Keratinocyte (primary cell): ENCODE measurements at regions not wholly inside any gene's neighbourhood (a gene's known extent, or its start where the extent isn't known, plus 50 kb on each side); places are given as distances from the start of the nearest gene placed in this dataset.

Experiments used
- DNase-seq: peaks from one replicate; pipeline ENCODE4 v3.0.0-alpha.2; 2011; ENCODE audit warnings: low read depth, missing footprints, low spot score
- FAIRE-seq: peaks from 2 replicates; lab custom pipeline; 2011; peaks lifted over from hg19 to GRCh38; lab: Jason Lieb, UNC
- H2AFZ ChIP-seq: 2 replicates; pipeline ENCODE4 v1.6.0; 2012; ENCODE audit warnings: low read length, control low read depth, inconsistent platforms; ENCODE audit not compliant: control insufficient read depth
- H3K27ac ChIP-seq: 2 replicates; pipeline ENCODE4 v1.5.1; 2011; ENCODE audit warnings: low read length; ENCODE audit not compliant: control insufficient read depth, insufficient read depth
- H3K27me3 ChIP-seq: 3 replicates; pipeline ENCODE4 v1.6.0; 2011; ENCODE audit warnings: low read length; ENCODE audit not compliant: control insufficient read depth, insufficient read depth; ENCODE audit errors: extremely low read depth
- H3K36me3 ChIP-seq, 2 experiments: 2 replicates in 1 of 2; 3 replicates in 1 of 2; pipeline ENCODE4 v1.5.1; 2011; ENCODE audit warnings: low read length in 2 of 2, mild to moderate bottlenecking in 1 of 2; ENCODE audit not compliant: control insufficient read depth in 2 of 2, insufficient read depth in 2 of 2; ENCODE audit errors: extremely low read depth in 1 of 2
- H3K4me1 ChIP-seq: 3 replicates; pipeline ENCODE4 v1.5.1; 2011; ENCODE audit warnings: low read length; ENCODE audit not compliant: control insufficient read depth, insufficient read depth; ENCODE audit errors: extremely low read depth
- H3K4me2 ChIP-seq: 3 replicates; pipeline ENCODE4 v1.6.0; 2011; ENCODE audit warnings: low read depth, low read length; ENCODE audit not compliant: control insufficient read depth, insufficient read depth; ENCODE audit errors: extremely low read depth
- H3K4me3 ChIP-seq, 3 experiments: fragments of 200-600 bp in 1 of 3; sonication (generic) in 1 of 3; 2 replicates in 2 of 3; 3 replicates in 1 of 3; pipeline ENCODE4 v1.5.1; 2011 to 2016; ENCODE audit warnings: low read length in 3 of 3, mild to moderate bottlenecking in 3 of 3, control low read depth in 2 of 3, inconsistent platforms in 1 of 3, low read depth in 1 of 3, mixed read lengths in 1 of 3, mixed run types in 1 of 3, moderate library complexity in 1 of 3; ENCODE audit not compliant: control insufficient read depth in 2 of 3, insufficient read depth in 2 of 3; ENCODE audit errors: extremely low read depth in 1 of 3
- H3K79me2 ChIP-seq: 2 replicates; pipeline ENCODE4 v1.6.0; 2012; ENCODE audit warnings: low read length; ENCODE audit not compliant: control insufficient read depth, insufficient read depth
- H3K9ac ChIP-seq: 3 replicates; pipeline ENCODE4 v1.6.0; 2011; ENCODE audit warnings: low read length; ENCODE audit not compliant: control insufficient read depth, insufficient read depth; ENCODE audit errors: extremely low read depth
- H3K9me1 ChIP-seq: 3 replicates; pipeline ENCODE4 v1.6.0; 2011; ENCODE audit warnings: low read length; ENCODE audit not compliant: control insufficient read depth, insufficient read depth; ENCODE audit errors: extremely low read depth
- H3K9me3 ChIP-seq: 2 replicates; pipeline ENCODE4 v1.5.1; 2012; ENCODE audit warnings: low read depth, low read length; ENCODE audit not compliant: control insufficient read depth
- H4K20me1 ChIP-seq: 3 replicates; pipeline ENCODE4 v1.6.0; 2011; ENCODE audit warnings: low read length; ENCODE audit not compliant: control insufficient read depth, insufficient read depth; ENCODE audit errors: extremely low read depth
- EZH2 ChIP-seq: IDR thresholded peaks from one replicate; pipeline ENCODE4 v1.6.1; 2012; ENCODE audit warnings: inconsistent platforms, mild to moderate bottlenecking, low read length, moderate library complexity
- dilution Hi-C: fragments of 300-500 bp; cut with MboI; formaldehyde crosslinking; loops from one replicate; pipeline ENCODE4 v1.7.0; 2020; ENCODE audit warnings: low sequenced_read_pairs; ENCODE audit not compliant: extremely low pct_ligation_motif_present
- TF ChIP-seq, protein P1 (sequence below), 3 experiments: IDR thresholded peaks in 1 of 3; conservative IDR thresholded peaks in 1 of 3; optimal IDR thresholded peaks in 1 of 3; 2 replicates in 2 of 3; 3 replicates in 1 of 3; pipeline versions ENCODE3 to v1.5.1; 2011; ENCODE audit warnings: low read length in 3 of 3, mild to moderate bottlenecking in 3 of 3, moderate library complexity in 2 of 3, control low read depth in 1 of 3, inconsistent platforms in 1 of 3; ENCODE audit not compliant: insufficient read depth in 2 of 3; ENCODE audit errors: extremely low read depth in 1 of 3

DNA sequence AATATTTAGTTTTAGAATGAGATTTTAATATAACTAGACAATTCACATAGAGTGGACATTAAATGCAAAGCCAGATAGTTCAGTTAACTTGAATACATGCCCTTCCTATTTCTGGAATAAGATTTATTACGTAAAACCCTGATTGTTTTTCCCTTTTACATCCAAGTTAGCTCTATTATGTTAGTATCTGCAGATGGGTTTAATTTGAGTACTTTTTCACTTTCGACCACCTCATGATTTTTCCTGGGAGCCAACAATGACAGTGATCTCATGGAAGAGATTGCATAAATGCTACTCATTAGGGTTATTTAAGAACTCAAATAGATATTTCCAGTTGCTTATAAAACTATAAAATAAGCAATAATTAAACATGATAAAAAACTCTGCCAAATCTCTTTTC, 199.4 kb upstream of the PTGFR start:
- no peaks in the 10 kb centered on the region for H3K9me1 ChIP-seq
- no peaks in the 10 kb centered on the region for H3K79me2 ChIP-seq
- DNase-seq: no peak
- no peak overlapping the region for H3K9ac ChIP-seq
- no peak overlapping the region for H3K4me3 ChIP-seq
- H3K27me3 ChIP-seq: no peaks in the 10 kb centered on the region
- no peak for FAIRE-seq
- no peaks in the 10 kb centered on the region for H4K20me1 ChIP-seq
- dilution Hi-C loops: no loop called here
- no peak overlapping the region for H3K27ac ChIP-seq
- H3K4me2 ChIP-seq: no peak overlapping the region
- TF ChIP-seq, protein P1, sequence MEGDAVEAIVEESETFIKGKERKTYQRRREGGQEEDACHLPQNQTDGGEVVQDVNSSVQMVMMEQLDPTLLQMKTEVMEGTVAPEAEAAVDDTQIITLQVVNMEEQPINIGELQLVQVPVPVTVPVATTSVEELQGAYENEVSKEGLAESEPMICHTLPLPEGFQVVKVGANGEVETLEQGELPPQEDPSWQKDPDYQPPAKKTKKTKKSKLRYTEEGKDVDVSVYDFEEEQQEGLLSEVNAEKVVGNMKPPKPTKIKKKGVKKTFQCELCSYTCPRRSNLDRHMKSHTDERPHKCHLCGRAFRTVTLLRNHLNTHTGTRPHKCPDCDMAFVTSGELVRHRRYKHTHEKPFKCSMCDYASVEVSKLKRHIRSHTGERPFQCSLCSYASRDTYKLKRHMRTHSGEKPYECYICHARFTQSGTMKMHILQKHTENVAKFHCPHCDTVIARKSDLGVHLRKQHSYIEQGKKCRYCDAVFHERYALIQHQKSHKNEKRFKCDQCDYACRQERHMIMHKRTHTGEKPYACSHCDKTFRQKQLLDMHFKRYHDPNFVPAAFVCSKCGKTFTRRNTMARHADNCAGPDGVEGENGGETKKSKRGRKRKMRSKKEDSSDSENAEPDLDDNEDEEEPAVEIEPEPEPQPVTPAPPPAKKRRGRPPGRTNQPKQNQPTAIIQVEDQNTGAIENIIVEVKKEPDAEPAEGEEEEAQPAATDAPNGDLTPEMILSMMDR (optimal IDR thresholded peaks at IDR 0.05 in 1 of 3, IDR thresholded peaks at IDR 0.05 in 1 of 3, conservative IDR thresholded peaks at IDR 0.05 in 1 of 3; ENCODE audit: extremely low read depth in 1 of 3, insufficient read depth in 2 of 3, low read length in 3 of 3): no peak
- TF ChIP-seq EZH2: no peak
- H3K4me1 ChIP-seq: no peaks in the 10 kb centered on the region
- no peaks in the 10 kb centered on the region for H3K36me3 ChIP-seq
- no peak overlapping the region for H2AFZ ChIP-seq
- no peaks in the 10 kb centered on the region for H3K9me3 ChIP-seq

DNA sequence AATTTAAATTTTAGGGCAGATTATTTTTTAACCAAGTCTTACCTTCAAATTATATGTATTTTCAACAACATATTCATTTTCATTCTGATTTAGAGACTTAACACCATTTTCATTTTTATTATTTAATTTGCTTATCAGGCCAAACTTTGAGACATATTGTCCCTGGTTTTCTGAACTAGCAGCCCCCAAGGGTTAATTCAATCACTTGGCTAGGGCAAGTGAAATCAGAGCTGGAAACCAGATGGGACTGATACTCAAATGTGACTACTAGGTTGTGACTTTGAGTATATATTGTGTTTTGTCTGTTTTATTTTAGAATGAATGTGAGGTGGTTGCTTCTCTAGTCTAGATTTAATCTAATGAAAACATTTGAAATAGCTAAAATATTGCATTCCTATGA, 198.9 kb upstream of the PTGFR start:
- no peak for FAIRE-seq
- TF ChIP-seq, protein P1 (optimal IDR thresholded peaks at IDR 0.05 in 1 of 3, IDR thresholded peaks at IDR 0.05 in 1 of 3, conservative IDR thresholded peaks at IDR 0.05 in 1 of 3; ENCODE audit: extremely low read depth in 1 of 3, insufficient read depth in 2 of 3, low read length in 3 of 3): no peak
- no peak for TF ChIP-seq EZH2

More for the DNA sequence above, 198.9 kb upstream of the PTGFR start:
- dilution Hi-C loops: no loop called here
- Histone ChIP-seq H3K79me2 (no peaks in the 10 kb centered on the region), H3K4me1 (no peaks in the 10 kb centered on the region), H4K20me1 (no peaks in the 10 kb centered on the region), H2AFZ (no peak overlapping the region), H3K9me3 (no peaks in the 10 kb centered on the region), H3K27ac (no peak overlapping the region), H3K9me1 (no peaks in the 10 kb centered on the region), H3K4me2 (no peak overlapping the region), H3K4me3 (no peak overlapping the region), H3K9ac (no peak overlapping the region), H3K27me3 (no peaks in the 10 kb centered on the region), H3K36me3 (no peaks in the 10 kb centered on the region)
- DNase-seq: no peak
